ENCODE measurements at regions not wholly inside any gene's neighbourhood (a gene's known extent, or its start where the extent isn't known, plus 50 kb on each side); places are given as distances from the start of the nearest gene placed in this dataset.

- TF ChIP-seq CTCF (conservative IDR thresholded peaks at IDR 0.05) (no peak), EZH2 (IDR thresholded peaks at IDR 0.05; ENCODE audit: low read depth) (no peak)
Observed at GRCh38 chr2:128551435-128551834, 232.8 kb upstream of the HS6ST1 start.
